ENCODE measurements at regions not wholly inside any gene's neighbourhood (a gene's known extent, or its start where the extent isn't known, plus 50 kb on each side); places are given as distances from the start of the nearest gene placed in this dataset.
"Not testable (repeated sequence)": the region's sequence is repeated elsewhere in the genome, so short reads cannot be mapped to it uniquely, and the experiment has no call there.

DNA sequence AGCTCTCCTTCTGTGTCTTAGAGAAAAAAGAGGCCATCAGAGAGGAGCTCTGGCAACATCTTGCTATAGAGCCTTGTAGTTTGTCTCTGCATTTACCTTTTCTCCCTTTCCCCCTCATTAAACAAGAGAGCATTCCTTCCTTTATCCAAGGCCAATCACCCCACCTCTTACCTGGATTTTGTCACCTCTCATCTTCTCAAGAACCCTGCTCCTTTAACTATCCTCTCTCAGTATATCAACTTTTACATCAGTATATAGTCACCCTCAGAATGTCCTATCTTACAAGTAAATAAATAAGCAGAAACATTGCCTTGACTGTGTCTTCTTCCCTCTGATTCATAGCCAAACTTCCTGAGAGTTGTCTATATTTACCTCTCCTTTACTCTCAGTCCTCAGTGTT is 105.0 kb upstream of the SLC38A2 start:
- Histone ChIP-seq H3K4me1 (ENCODE audit: control insufficient read depth in 1 of 2, low read depth in 2 of 2) (peaks cover 12 to 20% of the 10 kb centered on the region in 2 donors), H3K36me3 (no peaks in the 10 kb centered on the region), H3K27me3 (replicated peaks; ENCODE audit: insufficient read depth) (no peaks in the 10 kb centered on the region), H3K27ac (no peak overlapping the region), H3K4me3 (no peak overlapping the region), H3K9me3 (no peaks in the 10 kb centered on the region)
- TF ChIP-seq, protein P1, sequence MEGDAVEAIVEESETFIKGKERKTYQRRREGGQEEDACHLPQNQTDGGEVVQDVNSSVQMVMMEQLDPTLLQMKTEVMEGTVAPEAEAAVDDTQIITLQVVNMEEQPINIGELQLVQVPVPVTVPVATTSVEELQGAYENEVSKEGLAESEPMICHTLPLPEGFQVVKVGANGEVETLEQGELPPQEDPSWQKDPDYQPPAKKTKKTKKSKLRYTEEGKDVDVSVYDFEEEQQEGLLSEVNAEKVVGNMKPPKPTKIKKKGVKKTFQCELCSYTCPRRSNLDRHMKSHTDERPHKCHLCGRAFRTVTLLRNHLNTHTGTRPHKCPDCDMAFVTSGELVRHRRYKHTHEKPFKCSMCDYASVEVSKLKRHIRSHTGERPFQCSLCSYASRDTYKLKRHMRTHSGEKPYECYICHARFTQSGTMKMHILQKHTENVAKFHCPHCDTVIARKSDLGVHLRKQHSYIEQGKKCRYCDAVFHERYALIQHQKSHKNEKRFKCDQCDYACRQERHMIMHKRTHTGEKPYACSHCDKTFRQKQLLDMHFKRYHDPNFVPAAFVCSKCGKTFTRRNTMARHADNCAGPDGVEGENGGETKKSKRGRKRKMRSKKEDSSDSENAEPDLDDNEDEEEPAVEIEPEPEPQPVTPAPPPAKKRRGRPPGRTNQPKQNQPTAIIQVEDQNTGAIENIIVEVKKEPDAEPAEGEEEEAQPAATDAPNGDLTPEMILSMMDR (IDR thresholded peaks at IDR 0.05), result no peak
- DNase-seq (ENCODE audit: low spot score) (no peak), ATAC-seq (ENCODE audit: insufficient number of reproducible peaks, low FRiP score, low read depth) (no peak)

DNA sequence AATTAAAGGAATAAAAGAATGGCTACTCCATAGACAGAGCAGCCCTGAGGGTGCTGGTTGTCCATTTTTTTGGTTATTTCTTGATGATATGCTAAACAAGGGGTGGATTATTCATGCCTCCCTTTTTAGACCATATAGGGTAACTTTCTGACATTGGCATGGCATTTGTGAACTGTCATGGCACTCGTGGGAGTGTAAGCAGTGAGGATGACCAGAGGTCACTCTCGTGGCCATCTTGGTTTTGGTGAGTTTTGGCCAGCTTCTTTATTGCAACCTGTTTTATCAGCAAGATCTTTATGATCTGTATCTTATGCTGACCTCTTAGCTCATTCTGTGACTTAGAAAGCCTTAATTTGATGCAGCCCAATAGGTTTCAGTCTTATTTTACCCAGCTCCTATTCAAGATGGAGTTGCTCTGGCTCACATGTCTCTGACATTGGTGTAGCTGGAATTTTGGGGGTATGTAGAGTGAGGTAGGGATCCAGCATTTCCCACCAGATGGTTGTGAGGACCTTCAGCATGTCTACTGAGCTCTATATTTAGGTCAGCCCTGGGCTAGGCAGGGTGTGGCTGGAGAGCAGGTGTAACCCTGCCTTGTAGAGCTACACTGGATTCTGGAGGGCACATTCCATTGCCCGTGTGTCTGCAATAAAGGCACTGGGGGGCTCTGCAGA is 103.5 kb upstream of the SLC38A2 start:
- H3K36me3 ChIP-seq, result no peaks in the 10 kb centered on the region
- peaks cover 12 to 26% of the 10 kb centered on the region in 2 donors for H3K4me1 ChIP-seq (ENCODE audit: control insufficient read depth in 1 of 2, low read depth in 2 of 2)
- no peaks in the 10 kb centered on the region for H3K27me3 ChIP-seq (replicated peaks; ENCODE audit: insufficient read depth)
- no peaks in the 10 kb centered on the region for H3K9me3 ChIP-seq
- no peak overlapping the region for H3K27ac ChIP-seq
- no peak overlapping the region for H3K4me3 ChIP-seq
- DNase-seq (ENCODE audit: low spot score) (no peak), ATAC-seq (ENCODE audit: insufficient number of reproducible peaks, low FRiP score, low read depth) (no peak)
- TF ChIP-seq, protein P1 (IDR thresholded peaks at IDR 0.05), result no peak

DNA sequence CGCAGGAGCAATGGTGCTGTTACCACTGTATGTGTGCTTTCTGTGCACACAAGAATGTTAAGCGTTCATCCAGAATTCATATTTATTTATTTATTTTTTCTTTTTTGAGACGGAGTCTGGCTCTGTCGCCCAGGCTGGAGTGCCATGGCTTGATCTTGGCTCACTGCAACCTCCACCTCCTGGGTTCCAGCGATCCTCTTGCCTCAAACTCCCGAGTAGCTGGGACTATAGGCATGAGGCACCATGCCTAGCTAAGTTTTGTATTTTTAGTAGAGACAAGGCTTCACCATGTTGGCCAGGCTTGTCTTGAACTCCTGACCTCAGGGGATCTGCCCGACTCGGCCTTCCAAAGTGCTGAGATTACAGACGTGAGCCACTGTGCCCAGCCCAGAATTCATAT is 101.8 kb upstream of the SLC38A2 start:
- not testable (repeated sequence) for H3K9me3 ChIP-seq; H3K27me3 ChIP-seq (replicated peaks; ENCODE audit: insufficient read depth); DNase-seq (ENCODE audit: low spot score); ATAC-seq (ENCODE audit: insufficient number of reproducible peaks, low FRiP score, low read depth); H3K36me3 ChIP-seq
- Histone ChIP-seq H3K27ac (peak overlapping the region; percentile 88 to 91), H3K4me3 (peak overlapping the region; percentile 63), H3K4me1 (ENCODE audit: control insufficient read depth in 1 of 2, low read depth in 2 of 2) (peaks cover 12 to 26% of the 10 kb centered on the region in 2 donors)

DNA sequence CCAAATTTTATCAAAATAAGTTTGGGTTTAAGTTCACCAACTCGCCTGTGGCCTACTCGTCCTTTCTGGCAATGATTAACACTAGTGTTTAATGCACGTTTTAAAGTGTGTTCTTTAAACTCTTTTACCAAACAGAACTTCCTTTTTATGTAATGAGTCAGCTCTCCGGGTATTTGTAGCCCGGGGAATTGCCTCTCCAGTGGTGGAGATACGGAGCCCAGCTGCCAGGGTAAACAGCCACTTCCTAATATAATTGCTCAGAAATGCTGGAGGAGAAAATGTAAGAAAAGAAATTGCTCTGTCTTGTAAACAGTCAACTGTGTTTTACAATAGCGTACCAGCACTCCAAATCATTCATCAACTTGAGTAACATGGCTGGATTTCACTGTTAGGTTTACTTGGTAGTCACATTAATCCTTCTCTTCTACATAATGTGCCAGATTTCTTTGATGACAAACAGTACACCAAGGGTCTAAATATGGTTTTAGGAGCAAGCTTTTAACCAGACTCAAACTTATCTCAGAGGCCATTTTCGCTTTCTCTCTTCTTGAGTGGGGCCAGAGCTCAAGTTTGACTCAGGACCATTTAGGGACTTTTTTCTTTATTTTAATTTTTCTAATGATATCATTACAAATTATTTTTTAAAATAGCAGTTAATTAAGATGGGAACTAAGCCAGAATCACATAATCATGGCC is 101.2 kb upstream of the SLC38A2 start:
- TF ChIP-seq, protein P1 (IDR thresholded peaks at IDR 0.05), result no peak
- peak; percentile 78 for ATAC-seq (ENCODE audit: insufficient number of reproducible peaks, low FRiP score, low read depth)
- peak overlapping the region; percentile 63 for H3K4me3 ChIP-seq
- no peaks in the 10 kb centered on the region for H3K36me3 ChIP-seq
- H3K9me3 ChIP-seq, result no peaks in the 10 kb centered on the region
- peaks cover 13 to 26% of the 10 kb centered on the region in 2 donors for H3K4me1 ChIP-seq (ENCODE audit: control insufficient read depth in 1 of 2, low read depth in 2 of 2)
- peak overlapping the region; percentile 88 to 91 for H3K27ac ChIP-seq
- peak; percentile 53 for DNase-seq (ENCODE audit: low spot score)
- H3K27me3 ChIP-seq (replicated peaks; ENCODE audit: insufficient read depth), result no peaks in the 10 kb centered on the region

DNA sequence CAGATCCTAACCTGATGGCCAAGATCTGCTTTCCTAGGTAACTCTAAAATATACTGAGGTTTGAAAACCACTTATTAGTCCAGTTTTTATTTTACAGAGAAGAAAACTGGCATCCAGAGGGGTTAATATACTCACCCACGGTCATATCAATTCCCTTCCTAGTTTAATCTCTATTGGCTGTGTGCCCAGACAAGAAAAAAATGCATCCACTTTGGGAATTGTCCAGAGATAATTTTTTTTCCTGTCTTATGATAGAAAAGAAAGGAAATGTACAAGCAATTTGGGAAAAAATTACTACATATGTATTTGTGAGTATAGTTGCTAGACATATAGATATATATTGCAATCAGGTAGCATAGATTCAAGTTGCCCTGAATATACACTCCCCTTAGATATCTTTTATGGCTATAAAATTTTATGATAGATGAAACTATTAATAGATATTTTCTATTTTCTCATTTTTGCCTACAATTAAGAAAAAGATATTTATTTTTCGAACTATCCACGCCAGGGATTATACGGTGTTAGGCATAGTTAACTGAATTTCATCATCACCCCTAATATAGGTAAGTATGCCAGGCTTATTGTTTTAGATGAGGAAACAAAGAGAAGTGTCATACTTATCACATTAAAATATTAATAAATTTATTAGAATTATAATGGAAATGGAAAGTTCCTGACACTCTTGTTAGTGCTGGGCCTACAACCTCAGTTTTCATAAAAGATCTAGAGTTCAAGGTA is 100.5 kb upstream of the SLC38A2 start:
- peak overlapping the region; percentile 63 for H3K4me3 ChIP-seq
- H3K36me3 ChIP-seq, result no peaks in the 10 kb centered on the region
- no peaks in the 10 kb centered on the region for H3K27me3 ChIP-seq (replicated peaks; ENCODE audit: insufficient read depth)
- ATAC-seq (ENCODE audit: insufficient number of reproducible peaks, low FRiP score, low read depth) (no peak), DNase-seq (ENCODE audit: low spot score) (no peak)
- H3K9me3 ChIP-seq, result no peaks in the 10 kb centered on the region
- H3K27ac ChIP-seq, result peak overlapping the region; percentile 88 to 91
- TF ChIP-seq, protein P1 (IDR thresholded peaks at IDR 0.05), result no peak
- H3K4me1 ChIP-seq (ENCODE audit: control insufficient read depth in 1 of 2, low read depth in 2 of 2), result peaks cover 18 to 33% of the 10 kb centered on the region in 2 donors
